Type B pancreatic cell (in vitro differentiated cells): ENCODE measurements at regions not wholly inside any gene's neighbourhood (a gene's known extent, or its start where the extent isn't known, plus 50 kb on each side); places are given as distances from the start of the nearest gene placed in this dataset.
"Not testable (repeated sequence)": the region's sequence is repeated elsewhere in the genome, so short reads cannot be mapped to it uniquely, and the experiment has no call there.

Experiments used
- DNase-seq: peaks from one replicate; pipeline ENCODE4 v3.0.0; 2021; ENCODE audit warnings: mixed read lengths; ENCODE audit not compliant: unreplicated experiment; ENCODE audit errors: extremely low spot score
- H3K27ac Mint-ChIP-seq: 2 replicates; pipeline ENCODE4 v1.8.0; 2021; ENCODE audit warnings: mild to moderate bottlenecking, mixed read lengths
- H3K27me3 Mint-ChIP-seq: 2 replicates; pipeline ENCODE4 v1.8.0; 2021; ENCODE audit warnings: mixed read lengths
- H3K36me3 Mint-ChIP-seq: 2 replicates; pipeline ENCODE4 v1.8.0; 2021; ENCODE audit warnings: mixed read lengths
- H3K4me1 Mint-ChIP-seq: one replicate; pipeline ENCODE4 v1.8.0; 2021; ENCODE audit warnings: mixed read lengths; ENCODE audit not compliant: unreplicated experiment
- H3K4me3 Mint-ChIP-seq: 2 replicates; pipeline ENCODE4 v1.8.0; 2021; ENCODE audit warnings: mild to moderate bottlenecking, mixed read lengths
- H3K9me3 Mint-ChIP-seq: 2 replicates; pipeline ENCODE4 v1.8.0; 2021; ENCODE audit warnings: mixed read lengths
- CTCF ChIP-seq: fragments of 200-600 bp; sonication (generic); conservative IDR thresholded peaks from 2 replicates; pipeline ENCODE4 v1.5.0; 2021; ENCODE audit warnings: antibody characterized with exemption, mild to moderate bottlenecking

GRCh38 chr6:115055579-115055978 is 712.8 kb upstream of the HS3ST5 start:
- no peaks in the 10 kb centered on the region for H3K4me1 Mint-ChIP-seq
- no peaks in the 10 kb centered on the region for H3K27me3 Mint-ChIP-seq
- no peak for DNase-seq
- no peak for TF ChIP-seq CTCF
- no peak overlapping the region for H3K4me3 Mint-ChIP-seq
- no peaks in the 10 kb centered on the region for H3K36me3 Mint-ChIP-seq
- no peak overlapping the region for H3K27ac Mint-ChIP-seq
- no peaks in the 10 kb centered on the region for H3K9me3 Mint-ChIP-seq

GRCh38 chr6:115054242-115054641 is 711.4 kb upstream of the HS3ST5 start:
- H3K27me3 Mint-ChIP-seq, DNase-seq, H3K9me3 Mint-ChIP-seq, H3K4me1 Mint-ChIP-seq, H3K36me3 Mint-ChIP-seq: not testable (repeated sequence)
- H3K4me3 Mint-ChIP-seq = peak overlapping the region; percentile 44
- peak overlapping the region; percentile 6 for H3K27ac Mint-ChIP-seq

GRCh38 chr6:115053169-115053860 is 710.5 kb upstream of the HS3ST5 start:
- no peak for TF ChIP-seq CTCF
- H3K27ac Mint-ChIP-seq = no peak overlapping the region
- H3K4me1 Mint-ChIP-seq = no peaks in the 10 kb centered on the region

GRCh38 chr6:115016593-115016992 is 673.8 kb upstream of the HS3ST5 start:
- no peaks in the 10 kb centered on the region for H3K4me1 Mint-ChIP-seq
- no peaks in the 10 kb centered on the region for H3K9me3 Mint-ChIP-seq
- H3K27me3 Mint-ChIP-seq = no peaks in the 10 kb centered on the region
- TF ChIP-seq CTCF = no peak
- H3K36me3 Mint-ChIP-seq = no peaks in the 10 kb centered on the region
- H3K4me3 Mint-ChIP-seq = no peak overlapping the region
- no peak for DNase-seq
- no peak overlapping the region for H3K27ac Mint-ChIP-seq

More at GRCh38 chr6:115053169-115053860, 710.5 kb upstream of the HS3ST5 start:
- no peaks in the 10 kb centered on the region for H3K9me3 Mint-ChIP-seq
- no peaks in the 10 kb centered on the region for H3K36me3 Mint-ChIP-seq
- no peaks in the 10 kb centered on the region for H3K27me3 Mint-ChIP-seq
- DNase-seq = no peak
- no peak overlapping the region for H3K4me3 Mint-ChIP-seq

- TF ChIP-seq CTCF = no peak
Observed at GRCh38 chr6:115004982-115005381, 662.2 kb upstream of the HS3ST5 start.

GRCh38 chr6:115004204-115004603 is 661.4 kb upstream of the HS3ST5 start:
- Mint-ChIP-seq H3K9me3 (no peaks in the 10 kb centered on the region), H3K4me1 (peaks cover 11% of the 10 kb centered on the region), H3K27ac (no peak overlapping the region), H3K36me3 (no peaks in the 10 kb centered on the region), H3K27me3 (no peaks in the 10 kb centered on the region), H3K4me3 (no peak overlapping the region)
- no peak for DNase-seq
- TF ChIP-seq CTCF = no peak

More at GRCh38 chr6:115004982-115005381, 662.2 kb upstream of the HS3ST5 start:
- H3K4me3 Mint-ChIP-seq = no peak overlapping the region
- H3K36me3 Mint-ChIP-seq = no peaks in the 10 kb centered on the region
- DNase-seq = no peak
- no peak overlapping the region for H3K27ac Mint-ChIP-seq
- H3K4me1 Mint-ChIP-seq = peaks cover 11% of the 10 kb centered on the region
- H3K27me3 Mint-ChIP-seq = no peaks in the 10 kb centered on the region
- H3K9me3 Mint-ChIP-seq = no peaks in the 10 kb centered on the region
